GM19463 (cell line): ENCODE measurements at regions not wholly inside any gene's neighbourhood (a gene's known extent, or its start where the extent isn't known, plus 50 kb on each side); places are given as distances from the start of the nearest gene placed in this dataset.
"Not testable (repeated sequence)": the region's sequence is repeated elsewhere in the genome, so short reads cannot be mapped to it uniquely, and the experiment has no call there.

ENCODE experiments used
- ATAC-seq: cut with Tn5 transposase; IDR thresholded peaks from one replicate; pipeline ENCODE4 v1.9.1; 2021; ENCODE audit warnings: mild to moderate bottlenecking, moderate library complexity; ENCODE audit not compliant: unreplicated experiment

GRCh38 chr16:59487067-59487466, 753.0 kb upstream of the GOT2 start:
- no peak for ATAC-seq

GRCh38 chr16:59484833-59485516, 750.9 kb upstream of the GOT2 start:
- ATAC-seq: no peak

GRCh38 chr16:59478838-59479237, 744.7 kb upstream of the GOT2 start:
- ATAC-seq: no peak

DNA sequence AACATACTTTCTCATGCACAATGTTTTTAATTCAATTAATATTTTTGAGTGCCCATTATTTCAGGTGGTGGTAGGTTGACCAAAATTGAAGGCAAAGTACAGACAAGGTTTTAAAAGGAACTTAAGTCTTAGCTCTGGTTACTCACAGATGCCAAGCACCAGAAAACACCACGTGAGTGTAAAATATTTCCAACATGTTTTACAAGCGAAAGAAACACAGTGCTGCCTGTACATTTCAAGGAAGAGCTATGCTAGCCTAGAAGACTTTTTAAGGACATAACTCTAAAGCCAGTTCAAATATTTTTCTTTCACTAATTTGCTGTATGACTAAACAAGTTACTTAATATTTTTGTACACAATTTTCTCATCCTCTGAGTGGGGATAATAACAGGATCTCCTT, 736.4 kb upstream of the GOT2 start:
- no peak for ATAC-seq

- ATAC-seq: no peak
Measured at GRCh38 chr16:59469266-59469665, 735.1 kb upstream of the GOT2 start.

GRCh38 chr16:59463776-59464175, 729.7 kb upstream of the GOT2 start:
- no peak for ATAC-seq

- no peak for ATAC-seq
Measured at GRCh38 chr16:59459806-59460205, 725.7 kb upstream of the GOT2 start.

- ATAC-seq: no peak
Measured at GRCh38 chr16:59455497-59455896, 721.4 kb upstream of the GOT2 start.

GRCh38 chr16:59450513-59450912, 716.4 kb upstream of the GOT2 start:
- not testable (repeated sequence) for ATAC-seq

DNA sequence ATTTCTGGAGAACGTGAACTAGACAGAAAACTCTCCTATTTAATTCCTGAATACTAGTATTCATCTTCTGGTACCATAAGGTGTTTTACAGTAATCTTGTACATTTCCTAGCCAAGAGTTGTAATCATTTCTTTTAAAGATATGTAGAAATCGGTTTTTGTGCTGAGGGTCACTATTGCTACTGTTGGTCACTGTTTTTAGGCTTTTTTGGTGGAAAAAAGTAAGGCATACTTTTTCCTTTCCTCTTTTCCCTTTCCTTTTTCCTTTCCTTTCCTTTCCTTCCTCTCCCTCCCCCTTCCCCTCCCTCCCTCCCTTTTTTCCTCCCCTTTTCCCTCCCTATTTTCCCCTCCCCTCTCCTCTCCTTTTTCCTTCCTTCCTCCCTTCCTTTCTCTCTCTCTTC, 706.4 kb upstream of the GOT2 start:
- no peak for ATAC-seq

GRCh38 chr16:59432896-59433295, 698.8 kb upstream of the GOT2 start:
- no peak for ATAC-seq

DNA sequence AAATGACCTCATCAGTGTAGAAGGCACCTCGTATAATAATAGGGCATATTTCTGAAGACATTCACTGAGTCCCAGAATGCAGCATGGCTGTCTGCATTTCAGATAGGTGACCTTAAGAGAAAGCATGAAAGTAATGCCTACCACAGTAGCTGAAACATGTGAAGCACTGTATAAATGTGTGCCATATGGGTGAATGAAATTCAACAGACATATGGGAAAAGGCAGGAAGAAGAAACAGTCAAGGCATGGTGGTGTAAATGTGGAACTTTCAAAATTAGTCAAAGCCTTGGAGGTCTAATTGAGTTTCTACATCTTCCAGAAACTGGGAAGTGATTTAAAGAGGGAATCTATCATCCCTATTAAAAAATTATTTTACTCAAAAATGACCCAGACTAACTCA, 698.2 kb upstream of the GOT2 start:
- ATAC-seq: no peak

DNA sequence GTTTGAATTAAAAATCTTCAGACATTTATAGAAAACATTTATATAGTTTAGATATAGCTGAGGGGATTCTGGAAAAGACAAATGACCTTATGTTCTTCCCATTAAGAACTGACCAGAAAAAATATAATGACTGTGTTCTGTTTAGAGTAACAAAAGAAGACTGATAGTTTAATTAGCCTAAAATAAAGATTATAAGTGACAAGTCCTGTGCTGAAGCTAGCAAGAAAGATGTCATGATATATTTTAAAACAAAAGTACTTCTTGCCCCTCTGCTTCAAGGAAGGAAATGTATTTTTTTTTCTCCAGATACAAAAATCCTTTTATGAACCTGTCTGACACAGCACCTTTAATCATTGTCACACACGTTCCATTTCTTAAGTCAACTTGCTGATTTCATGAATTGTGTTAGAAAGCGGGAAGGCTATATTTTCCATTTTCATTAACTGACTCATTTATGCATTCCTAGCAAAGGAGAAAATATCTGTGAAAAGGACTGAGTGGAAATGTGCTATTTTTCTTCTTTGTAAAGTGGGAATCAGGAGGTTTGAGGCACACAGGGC, 690.7 kb upstream of the GOT2 start:
- no peak for ATAC-seq

GRCh38 chr16:59411961-59412841, 678.1 kb upstream of the GOT2 start:
- no peak for ATAC-seq

DNA sequence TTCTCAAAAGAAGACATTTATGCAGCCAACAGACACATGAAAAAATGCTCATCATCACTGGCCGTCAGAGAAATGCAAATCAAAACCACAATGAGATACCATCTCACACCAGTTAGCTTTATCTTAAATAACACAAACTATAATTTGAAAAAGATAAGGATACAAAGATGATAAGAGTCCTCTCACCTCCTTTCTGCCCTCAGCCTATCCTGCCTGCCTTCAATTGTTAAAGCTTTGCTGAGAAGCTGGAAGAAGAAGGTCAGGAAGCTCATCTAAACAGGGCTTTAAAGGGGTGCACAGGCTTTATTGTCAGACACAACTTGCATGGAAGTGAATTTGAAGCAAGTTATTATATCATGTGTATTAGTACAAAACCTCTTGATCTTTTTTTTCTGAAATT, 676.3 kb upstream of the GOT2 start:
- no peak for ATAC-seq

GRCh38 chr16:59405802-59406201, 671.7 kb upstream of the GOT2 start:
- no peak for ATAC-seq

DNA sequence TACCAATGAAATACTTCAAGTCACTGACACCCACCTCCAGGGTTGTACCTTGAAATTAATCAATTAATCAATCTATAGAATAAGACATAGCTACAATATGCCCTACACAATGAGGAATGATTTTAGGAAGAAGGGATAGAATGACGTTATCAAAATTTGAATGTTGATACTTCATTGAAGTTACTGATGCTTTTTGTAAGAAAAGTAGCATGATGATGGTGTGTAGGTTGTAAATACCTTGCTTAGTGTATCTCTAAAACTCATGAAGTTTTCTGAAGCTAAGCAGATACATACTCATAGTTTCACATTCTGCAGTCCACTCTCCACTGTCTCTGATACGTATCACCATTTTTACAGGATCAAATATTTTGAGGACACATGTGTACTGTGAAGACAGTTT, 670.4 kb upstream of the GOT2 start:
- no peak for ATAC-seq

DNA sequence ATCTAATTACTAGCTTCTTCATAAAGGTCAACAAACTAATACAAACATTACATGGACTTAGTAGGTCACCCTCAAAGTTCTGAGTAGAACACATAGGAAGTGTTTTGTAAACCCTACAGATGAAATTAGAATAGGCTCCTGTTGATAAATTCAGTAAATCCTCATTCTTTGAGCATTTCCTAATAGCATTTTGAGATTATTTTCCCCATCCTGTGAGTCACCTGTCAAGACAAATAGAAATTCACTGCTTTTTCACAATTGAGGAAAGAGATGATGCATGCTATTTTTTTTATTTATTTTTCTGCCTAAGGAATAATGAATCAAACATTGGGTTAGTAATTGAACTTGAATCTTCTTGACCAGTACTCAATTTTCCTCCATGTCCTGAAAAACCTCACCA, 666.7 kb upstream of the GOT2 start:
- ATAC-seq: no peak

DNA sequence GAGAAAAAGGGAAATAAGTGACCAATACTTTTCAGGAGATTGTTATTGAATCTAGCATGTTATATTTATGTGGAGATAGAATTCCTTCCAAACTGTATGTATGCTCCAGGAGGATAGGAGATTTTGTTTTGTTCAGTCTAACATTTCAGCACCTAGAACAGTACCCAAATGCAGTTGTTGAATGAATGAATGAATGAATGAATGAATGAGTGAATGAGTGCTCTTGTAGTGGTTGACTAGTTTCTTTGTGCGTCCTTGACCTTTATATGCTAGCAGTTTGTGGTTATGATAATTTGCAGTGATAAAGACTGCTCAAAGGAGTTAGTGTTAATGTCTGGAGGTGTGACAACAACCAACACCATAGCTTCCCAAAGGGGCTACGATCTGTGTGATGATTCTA, 663.5 kb upstream of the GOT2 start:
- ATAC-seq: no peak

DNA sequence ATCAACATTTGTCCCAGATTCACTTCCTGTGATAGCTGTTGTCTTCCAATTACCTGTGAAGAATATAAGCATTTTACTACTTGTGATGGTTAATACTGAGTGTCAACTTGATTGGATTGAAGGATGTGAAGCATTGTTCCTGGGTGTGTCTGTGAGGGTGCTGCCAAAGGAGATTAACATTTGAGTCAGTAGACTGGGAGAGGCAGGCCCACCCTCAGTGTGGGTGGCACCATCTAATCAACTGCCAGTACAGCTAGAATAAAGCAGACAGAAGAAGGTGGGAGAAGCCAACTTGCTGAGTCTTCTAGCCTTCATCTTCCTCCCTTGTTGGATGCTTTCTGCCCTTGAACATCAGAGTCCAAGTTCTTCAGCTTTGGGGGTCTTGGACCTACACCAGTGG, 660.4 kb upstream of the GOT2 start:
- ATAC-seq: no peak

- no peak for ATAC-seq
Measured at GRCh38 chr16:59392911-59393310, 658.8 kb upstream of the GOT2 start.
